Liver (tissue), 8 donors: ENCODE measurements at regions not wholly inside any gene's neighbourhood (a gene's known extent, or its start where the extent isn't known, plus 50 kb on each side); places are given as distances from the start of the nearest gene placed in this dataset.
A peak's percentile ranks its signal among the peaks of the same experiment; 100 is the strongest.

ENCODE experiments used
- DNase-seq: peaks from one replicate; pipeline ENCODE4 v3.0.0-alpha.2; 2017; ENCODE audit warnings: low spot score
- H3K27ac ChIP-seq, 2 donors: one replicate each; pipeline ENCODE4 v1.7.0; 2013; ENCODE audit warnings: inconsistent platforms in 2 of 2, low read length in 2 of 2, control low read depth in 1 of 2, low read depth in 1 of 2, mild to moderate bottlenecking in 1 of 2
- H3K27me3 ChIP-seq, 4 donors: one replicate each; pipeline versions ENCODE4 v1.6.1 to v1.7.0; 2013; ENCODE audit warnings: low read length in 3 of 4, inconsistent platforms in 1 of 4, mild to moderate bottlenecking in 1 of 4, moderate library complexity in 1 of 4; ENCODE audit not compliant: control insufficient read depth in 4 of 4, insufficient read depth in 4 of 4
- H3K36me3 ChIP-seq, 4 donors: one replicate each; pipeline versions ENCODE4 v1.6.1 to v1.7.0; 2013; ENCODE audit warnings: low read length in 3 of 4, mild to moderate bottlenecking in 3 of 4, low read depth in 1 of 4, moderate library complexity in 1 of 4; ENCODE audit not compliant: control insufficient read depth in 4 of 4, insufficient read depth in 3 of 4
- H3K4me1 ChIP-seq, 4 donors: one replicate each; pipeline versions ENCODE4 v1.6.1 to v1.7.0; 2013; ENCODE audit warnings: low read length in 3 of 4, mild to moderate bottlenecking in 3 of 4, moderate library complexity in 1 of 4; ENCODE audit not compliant: control insufficient read depth in 4 of 4, insufficient read depth in 4 of 4
- H3K4me3 ChIP-seq, 3 donors: one replicate each; pipeline versions ENCODE4 v1.6.1 to v1.7.0; 2013; ENCODE audit warnings: low read length in 3 of 3, control low read depth in 1 of 3, low read depth in 1 of 3, mild to moderate bottlenecking in 1 of 3
- H3K9ac ChIP-seq, 2 donors: one replicate each; pipeline ENCODE4 v1.7.0; 2013; ENCODE audit warnings: low read length in 2 of 2, mild to moderate bottlenecking in 2 of 2, moderate library complexity in 2 of 2, control low read depth in 1 of 2, low read depth in 1 of 2
- H3K9me3 ChIP-seq, 4 donors: one replicate each; pipeline versions ENCODE4 v1.6.1 to v1.7.0; 2013; ENCODE audit warnings: low read length in 3 of 4; ENCODE audit not compliant: control insufficient read depth in 4 of 4
- ATF3 ChIP-seq: IDR thresholded peaks from 2 replicates; pipeline ENCODE4 v1.6.1; 2016; ENCODE audit warnings: antibody characterized with exemption
- CTCF ChIP-seq: fragments of 150-350 bp; IDR thresholded peaks from 2 replicates; pipeline ENCODE4 v1.5.1; 2017; ENCODE audit warnings: improper control_type of control experiment, low read depth, low read length; ENCODE audit not compliant: missing input control
- EGR1 ChIP-seq, 2 donors: IDR thresholded peaks; 2 replicates each; pipeline ENCODE4 v1.6.1; 2016 to 2018; ENCODE audit warnings: antibody characterized with exemption in 2 of 2, low read depth in 2 of 2
- FOXA1 ChIP-seq: IDR thresholded peaks from 2 replicates; pipeline ENCODE4 v1.6.1; 2016; ENCODE audit warnings: antibody characterized with exemption
- FOXA2 ChIP-seq: IDR thresholded peaks from 2 replicates; pipeline ENCODE4 v1.6.1; 2016; ENCODE audit warnings: antibody characterized with exemption
- GABPA ChIP-seq, 2 donors: IDR thresholded peaks in 1 of 2; conservative IDR thresholded peaks in 1 of 2; 2 replicates each; pipeline ENCODE4 v1.6.1; 2016; ENCODE audit warnings: antibody characterized with exemption in 2 of 2, mild to moderate bottlenecking in 1 of 2, moderate library complexity in 1 of 2
- HNF4A ChIP-seq, 2 donors: conservative IDR thresholded peaks; 2 replicates each; pipeline ENCODE4 v1.6.1; 2016; ENCODE audit warnings: antibody characterized with exemption in 2 of 2, mild to moderate bottlenecking in 2 of 2
- HNF4G ChIP-seq: IDR thresholded peaks from 2 replicates; pipeline ENCODE4 v1.6.1; 2016; ENCODE audit warnings: antibody characterized with exemption
- JUND ChIP-seq, 2 donors: IDR thresholded peaks; 2 replicates each; pipeline ENCODE4 v1.6.1; 2016; ENCODE audit warnings: antibody characterized with exemption in 2 of 2
- MAX ChIP-seq: IDR thresholded peaks from 2 replicates; pipeline ENCODE4 v1.6.1; 2016; ENCODE audit warnings: antibody characterized with exemption
- NR2F2 ChIP-seq: IDR thresholded peaks from 2 replicates; pipeline ENCODE4 v1.6.1; 2016; ENCODE audit warnings: antibody characterized with exemption
- RAD21 ChIP-seq, 2 donors: IDR thresholded peaks; 2 replicates each; pipeline ENCODE4 v1.6.1; 2016; ENCODE audit warnings: antibody characterized with exemption in 2 of 2, mild to moderate bottlenecking in 2 of 2
- REST ChIP-seq: IDR thresholded peaks from 2 replicates; pipeline ENCODE4 v1.6.1; 2016; ENCODE audit warnings: antibody characterized with exemption, mild to moderate bottlenecking
- RXRA ChIP-seq, 2 donors: IDR thresholded peaks; 2 replicates each; pipeline ENCODE4 v1.6.1; 2017 to 2018; ENCODE audit warnings: antibody characterized with exemption in 2 of 2, mild to moderate bottlenecking in 1 of 2
- SP1 ChIP-seq: IDR thresholded peaks from 2 replicates; pipeline ENCODE4 v1.6.1; 2018; ENCODE audit warnings: antibody characterized with exemption, mild to moderate bottlenecking
- TAF1 ChIP-seq: conservative IDR thresholded peaks from 2 replicates; pipeline ENCODE4 v1.6.1; 2016; ENCODE audit warnings: antibody characterized with exemption, mild to moderate bottlenecking
- YY1 ChIP-seq: IDR thresholded peaks from 2 replicates; pipeline ENCODE4 v1.6.1; 2016; ENCODE audit warnings: antibody characterized with exemption, mild to moderate bottlenecking
- ZBTB33 ChIP-seq: IDR thresholded peaks from 2 replicates; pipeline ENCODE4 v1.6.1; 2016; ENCODE audit warnings: antibody characterized with exemption
- WGBS: extraction: QIAGEN DNeasy Blood & Tissue Kit; methylation state at CpG from one replicate; pipeline ENCODE4 v1.1.7; 2013; 5-methylcytosine and 5-hydroxymethylcytosine counted together
- donor health status: healthy.
- donor health status: healthy.
- donor health status: healthy.
- donor health status: healthy.
- donor health status: healthy.

- no peaks in the 10 kb centered on the region for H3K9me3 ChIP-seq
- 75% methylated on average over 3 of the region's 3 CpGs for WGBS
- no peak for DNase-seq
- no peak overlapping the region for H3K9ac ChIP-seq
- no peak overlapping the region for H3K27ac ChIP-seq
- no peak overlapping the region for H3K4me3 ChIP-seq
- no peaks in the 10 kb centered on the region for H3K4me1 ChIP-seq
- no peak for TF ChIP-seq HNF4G
- no peak for TF ChIP-seq FOXA1
- TF ChIP-seq CTCF, result no peak
- TF ChIP-seq EGR1 (IDR thresholded peaks at IDR 0.05; ENCODE audit: low read depth in 2 of 2), result no peak
- no peak for TF ChIP-seq FOXA2
- no peak for TF ChIP-seq NR2F2
- no peak for TF ChIP-seq HNF4A (conservative IDR thresholded peaks at IDR 0.05)
- no peak for TF ChIP-seq TAF1
- TF ChIP-seq ZBTB33, result no peak
- no peak for TF ChIP-seq RXRA (IDR thresholded peaks at IDR 0.05)
- TF ChIP-seq SP1, result no peak
- no peak for TF ChIP-seq YY1
- TF ChIP-seq REST, result no peak
- TF ChIP-seq ATF3, result no peak
- no peak for TF ChIP-seq RAD21 (IDR thresholded peaks at IDR 0.05)
- TF ChIP-seq MAX, result no peak
- no peak for TF ChIP-seq JUND (IDR thresholded peaks at IDR 0.05)
- no peak for TF ChIP-seq GABPA (IDR thresholded peaks at IDR 0.05 in 1 of 2, conservative IDR thresholded peaks at IDR 0.05 in 1 of 2)
- H3K36me3 ChIP-seq, result no peaks in the 10 kb centered on the region
- H3K27me3 ChIP-seq, result peaks cover 0 to 4% (median 0%) of the 10 kb centered on the region in 4 donors
Measured at GRCh38 chr5:38749861-38750260, 96.0 kb upstream of the OSMR start.

GRCh38 chr5:38751103-38751502 lies 94.7 kb upstream of the OSMR start:
- 68% methylated on average over 4 of the region's 4 CpGs for WGBS
- Histone ChIP-seq H3K4me1 (no peaks in the 10 kb centered on the region), H3K36me3 (no peaks in the 10 kb centered on the region), H3K9ac (no peak overlapping the region), H3K4me3 (no peak overlapping the region), H3K27me3 (peaks cover 0 to 4% (median 0%) of the 10 kb centered on the region in 4 donors), H3K27ac (no peak overlapping the region), H3K9me3 (no peaks in the 10 kb centered on the region)
- no peak for DNase-seq
- TF ChIP-seq YY1 (no peak), RAD21 (IDR thresholded peaks at IDR 0.05) (peak in 1 of 2 donors; percentile 43)
